H1 (cell line): ENCODE measurements at regions not wholly inside any gene's neighbourhood (a gene's known extent, or its start where the extent isn't known, plus 50 kb on each side); places are given as distances from the start of the nearest gene placed in this dataset.

ENCODE experiments used
- CTCF ChIA-PET: fragments of 300-600 bp; sonication (Branson Sonifier 250); formaldehyde crosslinking; loops from one replicate; lab custom pipeline; 2021; ENCODE audit not compliant: partially characterized antibody; lab: Charles Lee
- POLR2A ChIA-PET: fragments of 300-600 bp; sonication (Branson Sonifier 250); formaldehyde crosslinking; loops from one replicate; lab custom pipeline; 2021; ENCODE audit warnings: inconsistent platforms; ENCODE audit not compliant: partially characterized antibody; lab: Charles Lee
- DNase-seq, 2 experiments: peaks; one replicate each; pipeline versions ENCODE4 v3.0.0 to v3.0.0-alpha.2; 2010 to 2022; ENCODE audit warnings: low spot score in 2 of 2, low read depth in 1 of 2, mixed read lengths in 1 of 2
- FAIRE-seq: peaks from 2 replicates; lab custom pipeline; 2011; peaks lifted over from hg19 to GRCh38; lab: Jason Lieb, UNC
- H2AFZ ChIP-seq: 2 replicates; pipeline ENCODE4 v1.8.1; 2012; ENCODE audit warnings: low read length, inconsistent platforms
- H2AK5ac ChIP-seq: 2 replicates; pipeline ENCODE4 v1.6.1; 2013; ENCODE audit warnings: low read depth, low read length
- H2BK120ac ChIP-seq: replicated peaks from 2 replicates; pipeline ENCODE3; 2013; ENCODE audit warnings: low read depth, low read length, inconsistent platforms
- H2BK12ac ChIP-seq: 2 replicates; pipeline ENCODE4 v1.6.1; 2013; ENCODE audit warnings: low read depth, low read length
- H2BK15ac ChIP-seq: 2 replicates; pipeline ENCODE4 v1.6.1; 2013; ENCODE audit warnings: low read length
- H2BK20ac ChIP-seq: 2 replicates; pipeline ENCODE4 v1.6.1; 2013; ENCODE audit warnings: low read length
- H2BK5ac ChIP-seq: 2 replicates; pipeline ENCODE4 v1.6.1; 2013; ENCODE audit warnings: low read depth, low read length
- H3K14ac ChIP-seq: 2 replicates; pipeline ENCODE4 v1.6.1; 2013; ENCODE audit warnings: inconsistent platforms; ENCODE audit not compliant: insufficient read length
- H3K18ac ChIP-seq: 2 replicates; pipeline ENCODE4 v1.6.1; 2013; ENCODE audit warnings: low read length; ENCODE audit errors: extremely low read depth
- H3K23ac ChIP-seq: 2 replicates; pipeline ENCODE4 v1.6.1; 2013; ENCODE audit warnings: inconsistent platforms; ENCODE audit not compliant: insufficient read length
- H3K23me2 ChIP-seq: 2 replicates; pipeline ENCODE4 v1.6.1; 2013; ENCODE audit warnings: low read depth, low read length
- H3K27ac ChIP-seq: 2 replicates; pipeline ENCODE4 v1.6.1; 2011; ENCODE audit warnings: low read depth, low read length, inconsistent platforms
- H3K27me3 ChIP-seq, 4 experiments: replicated peaks in 1 of 4; 1 replicate in 1 of 4; 2 replicates in 3 of 4; pipeline versions ENCODE4 v1.6.1 to v1.8.1; 2011 to 2013; ENCODE audit warnings: low read length in 3 of 4, mild to moderate bottlenecking in 3 of 4, inconsistent platforms in 2 of 4, mixed read lengths in 2 of 4, moderate library complexity in 1 of 4; ENCODE audit not compliant: control insufficient read depth in 3 of 4, insufficient read depth in 3 of 4; ENCODE audit errors: extremely low read depth in 1 of 4
- H3K36me3 ChIP-seq, 4 experiments: 2 replicates each; pipeline versions ENCODE4 v1.6.1 to v1.8.1; 2011 to 2013; ENCODE audit warnings: mild to moderate bottlenecking in 4 of 4, low read length in 3 of 4, moderate library complexity in 2 of 4, control low read depth in 1 of 4, inconsistent platforms in 1 of 4; ENCODE audit not compliant: insufficient read depth in 4 of 4, control insufficient read depth in 2 of 4
- H3K4ac ChIP-seq: replicated peaks from 2 replicates; pipeline ENCODE3; 2013; ENCODE audit warnings: low read length, low read depth, mixed read lengths, inconsistent platforms; ENCODE audit not compliant: insufficient read length
- H3K4me1 ChIP-seq, 4 experiments: replicated peaks in 1 of 4; 1 replicate in 1 of 4; 2 replicates in 3 of 4; pipeline versions ENCODE4 v1.6.1 to v1.8.1; 2011 to 2013; ENCODE audit warnings: low read length in 3 of 4, inconsistent platforms in 2 of 4, mixed read lengths in 1 of 4; ENCODE audit not compliant: insufficient read depth in 4 of 4, control insufficient read depth in 3 of 4
- H3K4me2 ChIP-seq, 2 experiments: 2 replicates each; pipeline versions ENCODE4 v1.6.1 to v1.8.1; 2011 to 2013; ENCODE audit warnings: low read depth in 2 of 2, low read length in 2 of 2, control low read depth in 1 of 2, inconsistent platforms in 1 of 2, mild to moderate bottlenecking in 1 of 2; ENCODE audit not compliant: insufficient read depth in 1 of 2
- H3K4me3 ChIP-seq, 4 experiments: fragments of 200-600, 300-600 bp in 1 of 4; sonication (generic), shearing (Covaris generic), sonication (Bioruptor Twin) in 1 of 4; 2 replicates each; pipeline versions ENCODE4 v1.5.1 to v1.8.1; 2011 to 2016; ENCODE audit warnings: low read length in 4 of 4, low read depth in 3 of 4, control low read depth in 2 of 4, inconsistent platforms in 2 of 4, mild to moderate bottlenecking in 2 of 4, mixed read lengths in 1 of 4, moderate library complexity in 1 of 4; ENCODE audit not compliant: insufficient read depth in 2 of 4; ENCODE audit errors: extremely low read depth in 1 of 4
- H3K56ac ChIP-seq: replicated peaks from 2 replicates; pipeline ENCODE3; 2013; ENCODE audit warnings: low read depth, mild to moderate bottlenecking, mixed read lengths, low read length, inconsistent platforms; ENCODE audit not compliant: insufficient read length
- H3K79me1 ChIP-seq: 2 replicates; pipeline ENCODE4 v1.6.1; 2013; ENCODE audit warnings: low read depth, low read length, control low read depth
- H3K79me2 ChIP-seq, 2 experiments: 2 replicates each; pipeline versions ENCODE4 v1.6.1 to v1.8.1; 2012 to 2013; ENCODE audit warnings: low read length in 2 of 2, mild to moderate bottlenecking in 2 of 2, inconsistent platforms in 1 of 2; ENCODE audit not compliant: insufficient read depth in 2 of 2, control insufficient read depth in 1 of 2
- H3K9ac ChIP-seq, 4 experiments: replicated peaks in 1 of 4; 1 replicate in 1 of 4; 2 replicates in 3 of 4; pipeline versions ENCODE4 v1.6.1 to v1.8.1; 2011 to 2013; ENCODE audit warnings: low read depth in 3 of 4, low read length in 3 of 4, control low read depth in 2 of 4, mild to moderate bottlenecking in 2 of 4, moderate library complexity in 2 of 4, inconsistent platforms in 1 of 4; ENCODE audit errors: extremely low read depth in 1 of 4
- H3K9me3 ChIP-seq, 2 experiments: 2 replicates each; pipeline versions ENCODE4 v1.6.1 to v1.8.1; 2012 to 2013; ENCODE audit warnings: mild to moderate bottlenecking in 2 of 2, moderate library complexity in 2 of 2, control low read depth in 1 of 2, inconsistent platforms in 1 of 2, low read depth in 1 of 2, low read length in 1 of 2, mixed read lengths in 1 of 2; ENCODE audit not compliant: insufficient read depth in 2 of 2
- H4K20me1 ChIP-seq, 2 experiments: replicated peaks in 1 of 2; 2 replicates each; pipeline versions ENCODE3 to v1.8.1; 2011 to 2013; ENCODE audit warnings: inconsistent platforms in 2 of 2, low read length in 2 of 2, mild to moderate bottlenecking in 1 of 2; ENCODE audit not compliant: insufficient read depth in 2 of 2, control insufficient read depth in 1 of 2
- H4K5ac ChIP-seq: 2 replicates; pipeline ENCODE4 v1.6.1; 2013; ENCODE audit warnings: low read length, low read depth, mixed read lengths, inconsistent platforms; ENCODE audit not compliant: insufficient read length
- H4K8ac ChIP-seq: 2 replicates; pipeline ENCODE4 v1.8.0; 2013; ENCODE audit warnings: mild to moderate bottlenecking, moderate library complexity, low read length, inconsistent platforms; ENCODE audit not compliant: insufficient read depth; ENCODE audit errors: extremely low read depth
- H4K91ac ChIP-seq: replicated peaks from 2 replicates; pipeline ENCODE3; 2013; ENCODE audit warnings: low read length, mixed read lengths, inconsistent platforms; ENCODE audit not compliant: insufficient read length
- BACH1 ChIP-seq: IDR thresholded peaks from 2 replicates; pipeline ENCODE4 v1.6.1; 2012; ENCODE audit warnings: low read length, improper control_type of control experiment
- CHD2 ChIP-seq: IDR thresholded peaks from 2 replicates; pipeline ENCODE4 v1.6.1; 2012; ENCODE audit warnings: low read length, improper control_type of control experiment
- EGR1 ChIP-seq: IDR thresholded peaks from 2 replicates; pipeline ENCODE4 v1.6.1; 2011; ENCODE audit warnings: low read depth, low read length, borderline replicate concordance
- EP300 ChIP-seq, 2 experiments: IDR thresholded peaks; 1 replicate in 1 of 2; 2 replicates in 1 of 2; pipeline ENCODE4 v1.6.1; 2011 to 2012; ENCODE audit warnings: low read depth in 2 of 2, low read length in 2 of 2, mild to moderate bottlenecking in 2 of 2, borderline replicate concordance in 1 of 2, inconsistent platforms in 1 of 2, moderate library complexity in 1 of 2
- GABPA ChIP-seq: IDR thresholded peaks from 2 replicates; pipeline ENCODE4 v1.6.1; 2011; ENCODE audit warnings: mild to moderate bottlenecking, low read length, moderate library complexity, borderline replicate concordance; ENCODE audit not compliant: insufficient read depth
- POLR2A ChIP-seq, 2 experiments: IDR thresholded peaks; 1 replicate in 1 of 2; 2 replicates in 1 of 2; pipeline ENCODE4 v1.6.1; 2011; ENCODE audit warnings: low read depth in 2 of 2, low read length in 2 of 2, mild to moderate bottlenecking in 2 of 2; ENCODE audit errors: control extremely low read depth in 1 of 2
- RBBP5 ChIP-seq: IDR thresholded peaks from 2 replicates; pipeline ENCODE4 v1.7.1; 2012; ENCODE audit warnings: low read depth, mild to moderate bottlenecking, inconsistent platforms, low read length, moderate library complexity, borderline replicate concordance
- RNF2 ChIP-seq: fragments of 200-900, 300-1000 bp; sonication (generic); IDR thresholded peaks from 2 replicates; pipeline ENCODE4 v1.7.1; 2016; ENCODE audit warnings: borderline replicate concordance, low read depth, mild to moderate bottlenecking, antibody characterized with exemption, low read length; ENCODE audit not compliant: poor library complexity, severe bottlenecking; ENCODE audit errors: missing control alignments
- SP4 ChIP-seq: IDR thresholded peaks from 2 replicates; pipeline ENCODE4 v1.6.1; 2012; ENCODE audit warnings: low read length, inconsistent platforms
- TAF7 ChIP-seq: optimal IDR thresholded peaks from 2 replicates; pipeline ENCODE3; 2011; ENCODE audit warnings: low read depth, mild to moderate bottlenecking, inconsistent platforms, low read length, moderate library complexity, borderline replicate concordance
- TBP ChIP-seq: IDR thresholded peaks from 2 replicates; pipeline ENCODE4 v1.6.1; 2011; ENCODE audit warnings: low read depth, low read length, improper control_type of control experiment
- WGBS, 2 experiments: shearing (Covaris generic) in 1 of 2; methylation state at CpG; one replicate each; pipeline versions ENCODE4 v1.1.6 to v1.1.7; 2013 to 2015; ENCODE audit warnings: low lambda C conversion rate in 2 of 2, mixed read lengths in 2 of 2, inconsistent platforms in 1 of 2, low coverage in 1 of 2, missing lambda C conversion rate in 1 of 2; ENCODE audit not compliant: insufficient replicate concordance in 2 of 2, insufficient coverage in 1 of 2, insufficient read length in 1 of 2; ENCODE audit errors: extremely low coverage in 1 of 2, missing lambda C conversion rate in 1 of 2; 5-methylcytosine and 5-hydroxymethylcytosine counted together
- TF ChIP-seq, protein P1 (sequence below), 3 experiments: IDR thresholded peaks; 1 replicate in 2 of 3; 2 replicates in 1 of 3; pipeline versions ENCODE4 v1.5.1 to v1.6.1; 2011; ENCODE audit warnings: low read length in 3 of 3, mild to moderate bottlenecking in 3 of 3, inconsistent platforms in 2 of 3, low read depth in 1 of 3, moderate library complexity in 1 of 3; ENCODE audit not compliant: insufficient read depth in 1 of 3; ENCODE audit errors: control extremely low read depth in 1 of 3

DNA sequence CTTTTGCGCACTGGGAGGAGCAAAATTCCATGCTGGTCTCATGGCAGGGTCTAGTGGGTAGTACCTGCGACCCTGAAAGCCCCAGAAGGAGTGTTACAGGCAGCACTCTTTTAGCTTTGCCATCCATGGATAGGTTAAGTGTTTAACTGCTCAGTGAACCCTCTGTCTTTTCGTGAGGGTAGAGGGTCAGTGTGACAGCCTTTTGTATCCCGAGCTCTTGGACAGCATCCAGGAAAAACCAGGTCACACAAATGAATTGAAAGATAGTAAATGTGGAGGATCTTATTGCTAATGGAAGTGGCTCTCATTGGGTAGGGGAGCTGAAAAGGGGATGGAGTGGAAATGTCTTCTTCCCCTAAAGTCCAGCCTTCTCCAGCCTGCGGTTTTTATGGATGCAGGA, 57.8 kb upstream of the CCDC112 start:
- H4K91ac ChIP-seq = no peak overlapping the region
- no peaks in the 10 kb centered on the region for H3K36me3 ChIP-seq
- no peak overlapping the region for H3K4me3 ChIP-seq
- no peak overlapping the region for H3K27ac ChIP-seq
- H3K4me2 ChIP-seq = no peak overlapping the region
- DNase-seq = no peak
- peaks cover 0 to 4% (median 1%) of the 10 kb centered on the region in 4 experiments; a peak in 1 of 7 replicates for H3K4me1 ChIP-seq
- H2AK5ac ChIP-seq = no peak overlapping the region
- no peak overlapping the region for H3K4ac ChIP-seq
- ChIA-PET CTCF (no interaction called here), POLR2A (no interaction called here)
- no peak overlapping the region for H2BK15ac ChIP-seq
- no peak overlapping the region for H3K23ac ChIP-seq
- no peaks in the 10 kb centered on the region for H3K23me2 ChIP-seq
- H3K9ac ChIP-seq = no peak overlapping the region
- H2BK20ac ChIP-seq = no peak overlapping the region
- H3K56ac ChIP-seq = no peak overlapping the region
- no peak for FAIRE-seq
- no peak overlapping the region for H4K8ac ChIP-seq
- 0 out of 4 replicates have a peak, but pooled peaks cover 0 to 5% of the 10 kb centered on the region in 2 experiments for H3K9me3 ChIP-seq
- no peaks in the 10 kb centered on the region for H3K79me1 ChIP-seq
- no peak overlapping the region for H3K18ac ChIP-seq
- H4K20me1 ChIP-seq = no peaks in the 10 kb centered on the region
- no peak overlapping the region for H3K14ac ChIP-seq
- no peak overlapping the region for H2BK120ac ChIP-seq
- H2BK5ac ChIP-seq = no peak overlapping the region
- H3K79me2 ChIP-seq = no peaks in the 10 kb centered on the region
- TF ChIP-seq TBP (no peak), CHD2 (no peak), EP300 (IDR thresholded peaks at IDR 0.05; ENCODE audit: borderline replicate concordance in 1 of 2, low read depth in 2 of 2, low read length in 2 of 2) (no peak), TAF7 (no peak), POLR2A (IDR thresholded peaks at IDR 0.05; ENCODE audit: control extremely low read depth in 1 of 2, low read depth in 2 of 2, low read length in 2 of 2) (no peak), RBBP5 (no peak), BACH1 (no peak), RNF2 (no peak), EGR1 (no peak), SP4 (no peak), GABPA (no peak)
- TF ChIP-seq, protein P1, sequence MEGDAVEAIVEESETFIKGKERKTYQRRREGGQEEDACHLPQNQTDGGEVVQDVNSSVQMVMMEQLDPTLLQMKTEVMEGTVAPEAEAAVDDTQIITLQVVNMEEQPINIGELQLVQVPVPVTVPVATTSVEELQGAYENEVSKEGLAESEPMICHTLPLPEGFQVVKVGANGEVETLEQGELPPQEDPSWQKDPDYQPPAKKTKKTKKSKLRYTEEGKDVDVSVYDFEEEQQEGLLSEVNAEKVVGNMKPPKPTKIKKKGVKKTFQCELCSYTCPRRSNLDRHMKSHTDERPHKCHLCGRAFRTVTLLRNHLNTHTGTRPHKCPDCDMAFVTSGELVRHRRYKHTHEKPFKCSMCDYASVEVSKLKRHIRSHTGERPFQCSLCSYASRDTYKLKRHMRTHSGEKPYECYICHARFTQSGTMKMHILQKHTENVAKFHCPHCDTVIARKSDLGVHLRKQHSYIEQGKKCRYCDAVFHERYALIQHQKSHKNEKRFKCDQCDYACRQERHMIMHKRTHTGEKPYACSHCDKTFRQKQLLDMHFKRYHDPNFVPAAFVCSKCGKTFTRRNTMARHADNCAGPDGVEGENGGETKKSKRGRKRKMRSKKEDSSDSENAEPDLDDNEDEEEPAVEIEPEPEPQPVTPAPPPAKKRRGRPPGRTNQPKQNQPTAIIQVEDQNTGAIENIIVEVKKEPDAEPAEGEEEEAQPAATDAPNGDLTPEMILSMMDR (IDR thresholded peaks at IDR 0.05; ENCODE audit: control extremely low read depth in 1 of 3, insufficient read depth in 1 of 3, low read depth in 1 of 3, low read length in 3 of 3) = no peak
- no peaks in the 10 kb centered on the region for H3K27me3 ChIP-seq
- WGBS, 2 experiments = 55% methylated on average over 5 of the region's 5 CpGs; no CpG with 5 or more reads in 1 of the 2 experiments
- no peak overlapping the region for H2AFZ ChIP-seq
- no peak overlapping the region for H2BK12ac ChIP-seq
- no peak overlapping the region for H4K5ac ChIP-seq
